GM12878 (cell line): ENCODE measurements at regions not wholly inside any gene's neighbourhood (a gene's known extent, or its start where the extent isn't known, plus 50 kb on each side); places are given as distances from the start of the nearest gene placed in this dataset.

Experiments
- ATAC-seq: fragments of 200-7000 bp; cut with Tn5 transposase; 3 replicates; pipeline ENCODE4 v1.9.1; 2020; ENCODE audit warnings: mild to moderate bottlenecking, moderate library complexity
- BruUV-seq: library from RNA; stranded (reverse); fragments of 400-500 nt; replicated peaks from 2 replicates; lab custom pipeline; 2021; lab: Mats Ljungman, UMichigan
- CTCF ChIA-PET: fragments of 300-600 bp; sonication (Branson Sonifier 250); formaldehyde crosslinking; extraction: SDS; loops from one replicate; lab custom pipeline; 2021; ENCODE audit warnings: inconsistent platforms; lab: Yijun Ruan, JAX
- POLR2A ChIA-PET: fragments of 350-600 bp; formaldehyde crosslinking; extraction: SDS; loops from one replicate; lab custom pipeline; 2021; ENCODE audit warnings: inconsistent platforms; lab: Charles Lee
- RAD21 ChIA-PET: fragments of 300-600 bp; sonication (Branson Sonifier 250); formaldehyde crosslinking; loops from one replicate; lab custom pipeline; 2023; ENCODE audit warnings: antibody characterized with exemption; ENCODE audit not compliant: unreplicated experiment; lab: Charles Lee
- SMC1A ChIA-PET: fragments of 300-600 bp; sonication (Branson Sonifier 250); formaldehyde crosslinking; loops from one replicate; lab custom pipeline; 2023; ENCODE audit not compliant: unreplicated experiment, uncharacterized antibody; lab: Charles Lee
- DNase-seq: peaks from one replicate; pipeline ENCODE4 v3.0.0-alpha.2; 2011; ENCODE audit warnings: low read depth, low spot score
- FAIRE-seq: peaks from 3 replicates; lab custom pipeline; 2011; peaks lifted over from hg19 to GRCh38; lab: Jason Lieb, UNC
- H2AFZ ChIP-seq: 2 replicates; pipeline ENCODE4 v1.6.0; 2011; ENCODE audit warnings: low read depth, low read length, control low read depth; ENCODE audit not compliant: control insufficient read depth
- H3K27ac ChIP-seq: 2 replicates; pipeline ENCODE4 v1.5.1; 2011; ENCODE audit warnings: control low read depth; ENCODE audit not compliant: control insufficient read depth, insufficient read depth
- H3K27me3 ChIP-seq, 2 experiments: replicated peaks in 1 of 2; 2 replicates each; pipeline versions ENCODE4 v1.6.0 to v1.6.1; 2011; ENCODE audit warnings: low read length in 1 of 2; ENCODE audit not compliant: control insufficient read depth in 2 of 2, insufficient read depth in 2 of 2
- H3K36me3 ChIP-seq, 2 experiments: 2 replicates each; pipeline ENCODE4 v1.5.1; 2011; ENCODE audit warnings: low read length in 1 of 2; ENCODE audit not compliant: control insufficient read depth in 2 of 2, insufficient read depth in 2 of 2
- H3K4me1 ChIP-seq: 2 replicates; pipeline ENCODE4 v1.6.1; 2011; ENCODE audit warnings: mild to moderate bottlenecking, low read length, moderate library complexity, mixed read lengths; ENCODE audit not compliant: control insufficient read depth, insufficient read depth
- H3K4me2 ChIP-seq: 2 replicates; pipeline ENCODE4 v1.6.0; 2011; ENCODE audit warnings: control low read depth; ENCODE audit not compliant: control insufficient read depth, insufficient read depth
- H3K4me3 ChIP-seq: fragments of 200-600 bp; sonication (generic); 2 replicates; pipeline ENCODE4 v1.5.1; 2016
- H3K79me2 ChIP-seq: 2 replicates; pipeline ENCODE4 v1.6.0; 2011; ENCODE audit warnings: low read length; ENCODE audit not compliant: control insufficient read depth, insufficient read depth
- H3K9ac ChIP-seq: 2 replicates; pipeline ENCODE4 v1.8.0; 2011; ENCODE audit warnings: low read length, control low read depth, mixed read lengths; ENCODE audit not compliant: control insufficient read depth, insufficient read depth
- H3K9me3 ChIP-seq: replicated peaks from 3 replicates; pipeline ENCODE4 v1.5.1; 2011; ENCODE audit warnings: mild to moderate bottlenecking, low read length; ENCODE audit not compliant: control insufficient read depth, insufficient read depth
- H4K20me1 ChIP-seq: 2 replicates; pipeline ENCODE4 v1.6.0; 2011; ENCODE audit not compliant: control insufficient read depth, insufficient read depth
- GABPA ChIP-seq: IDR thresholded peaks from 2 replicates; pipeline ENCODE4 v1.6.1; 2014; ENCODE audit warnings: antibody characterized with exemption, low read depth, mild to moderate bottlenecking, inconsistent platforms
- IKZF2 ChIP-seq, 2 experiments: fragments of 450-650 bp; IDR thresholded peaks; 2 replicates each; pipeline ENCODE4 v1.6.1; 2017; ENCODE audit warnings: mild to moderate bottlenecking in 2 of 2, moderate library complexity in 2 of 2
- KDM1A ChIP-seq: fragments of 200-600 bp; sonication (generic); IDR thresholded peaks from 2 replicates; pipeline ENCODE4 v1.6.1; 2016; ENCODE audit warnings: borderline replicate concordance
- KLF5 ChIP-seq: fragments of 450-650 bp; IDR thresholded peaks from 2 replicates; pipeline ENCODE4 v1.6.1; 2014; ENCODE audit warnings: mild to moderate bottlenecking; ENCODE audit not compliant: partially characterized antibody
- MTA2 ChIP-seq: fragments of 450-650 bp; IDR thresholded peaks from 2 replicates; pipeline ENCODE4 v1.6.1; 2016; ENCODE audit warnings: low read depth, mild to moderate bottlenecking, moderate library complexity
- NR2C1 ChIP-seq: fragments of 450-650 bp; IDR thresholded peaks from 2 replicates; pipeline ENCODE4 v1.6.1; 2017; ENCODE audit warnings: antibody characterized with exemption, mild to moderate bottlenecking, moderate library complexity
- SMAD5 ChIP-seq: IDR thresholded peaks from 2 replicates; pipeline ENCODE4 v1.6.1; 2016; ENCODE audit warnings: antibody characterized with exemption, low read depth
- SUPT20H ChIP-seq: IDR thresholded peaks from 2 replicates; pipeline ENCODE4 v1.6.1; 2011; ENCODE audit warnings: low read depth, mild to moderate bottlenecking, low read length, moderate library complexity, borderline replicate concordance; ENCODE audit not compliant: control insufficient read depth
- ZNF384 ChIP-seq: IDR thresholded peaks from 2 replicates; pipeline ENCODE4 v1.6.1; 2012; ENCODE audit warnings: low read depth, mild to moderate bottlenecking, low read length, improper control_type of control experiment, borderline replicate concordance
- WGBS: methylation state at CpG from one replicate; pipeline ENCODE4 v1.1.6; 2016; ENCODE audit warnings: low lambda C conversion rate; ENCODE audit not compliant: insufficient replicate concordance, insufficient coverage; ENCODE audit errors: missing lambda C conversion rate; 5-methylcytosine and 5-hydroxymethylcytosine counted together
- in situ Hi-C: fragments of 300-500 bp; cut with MboI; formaldehyde crosslinking; loops from 9 replicates; pipeline ENCODE4 v1.14.3; 2018; ENCODE audit warnings: mixed read lengths
- intact Hi-C: fragments of 100-400 bp; cut with micrococcal nuclease; formaldehyde crosslinking; loops from one replicate; pipeline ENCODE4 v1.14.2; 2022; ENCODE audit not compliant: unreplicated experiment
- TF ChIP-seq, protein P1 (sequence below): fragments of 450-650 bp; formaldehyde crosslinking; IDR thresholded peaks from 2 replicates; pipeline ENCODE4 v1.4.0; 2022; ENCODE audit warnings: mild to moderate bottlenecking, moderate library complexity
- TF ChIP-seq, protein P2 (sequence below): fragments of 450-650 bp; IDR thresholded peaks from 2 replicates; pipeline ENCODE4 v1.6.1; 2017; ENCODE audit warnings: mild to moderate bottlenecking, low read depth, inconsistent platforms; ENCODE audit not compliant: poor library complexity, severe bottlenecking
- TF ChIP-seq, protein P3 (sequence below): fragments of 450-650 bp; IDR thresholded peaks from 2 replicates; pipeline ENCODE4 v1.6.1; 2014; ENCODE audit warnings: mild to moderate bottlenecking
- TF ChIP-seq, protein P4 (sequence below): fragments of 450-650 bp; IDR thresholded peaks from 2 replicates; pipeline ENCODE4 v1.6.1; 2016; ENCODE audit warnings: mild to moderate bottlenecking

DNA sequence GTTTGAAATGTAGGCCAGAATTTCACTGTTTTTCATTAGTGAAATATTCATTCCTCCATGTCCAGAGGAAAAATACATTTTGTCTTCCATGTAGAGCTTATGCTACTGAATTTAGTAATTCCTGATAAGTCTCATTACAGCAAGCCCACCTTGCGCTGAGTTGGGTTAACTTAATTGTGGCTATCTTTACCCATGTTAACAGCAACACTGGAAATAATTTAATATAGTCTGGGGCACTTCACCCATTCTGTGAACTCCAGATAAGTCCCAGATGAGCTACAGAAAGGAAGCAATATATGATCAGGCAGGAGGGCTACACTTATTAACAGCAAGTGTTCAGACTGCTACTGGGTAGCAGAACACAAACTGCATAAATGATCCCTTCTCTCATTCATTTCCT is 270.1 kb upstream of the CNTN4 start (continued):
- TF ChIP-seq, protein P1, sequence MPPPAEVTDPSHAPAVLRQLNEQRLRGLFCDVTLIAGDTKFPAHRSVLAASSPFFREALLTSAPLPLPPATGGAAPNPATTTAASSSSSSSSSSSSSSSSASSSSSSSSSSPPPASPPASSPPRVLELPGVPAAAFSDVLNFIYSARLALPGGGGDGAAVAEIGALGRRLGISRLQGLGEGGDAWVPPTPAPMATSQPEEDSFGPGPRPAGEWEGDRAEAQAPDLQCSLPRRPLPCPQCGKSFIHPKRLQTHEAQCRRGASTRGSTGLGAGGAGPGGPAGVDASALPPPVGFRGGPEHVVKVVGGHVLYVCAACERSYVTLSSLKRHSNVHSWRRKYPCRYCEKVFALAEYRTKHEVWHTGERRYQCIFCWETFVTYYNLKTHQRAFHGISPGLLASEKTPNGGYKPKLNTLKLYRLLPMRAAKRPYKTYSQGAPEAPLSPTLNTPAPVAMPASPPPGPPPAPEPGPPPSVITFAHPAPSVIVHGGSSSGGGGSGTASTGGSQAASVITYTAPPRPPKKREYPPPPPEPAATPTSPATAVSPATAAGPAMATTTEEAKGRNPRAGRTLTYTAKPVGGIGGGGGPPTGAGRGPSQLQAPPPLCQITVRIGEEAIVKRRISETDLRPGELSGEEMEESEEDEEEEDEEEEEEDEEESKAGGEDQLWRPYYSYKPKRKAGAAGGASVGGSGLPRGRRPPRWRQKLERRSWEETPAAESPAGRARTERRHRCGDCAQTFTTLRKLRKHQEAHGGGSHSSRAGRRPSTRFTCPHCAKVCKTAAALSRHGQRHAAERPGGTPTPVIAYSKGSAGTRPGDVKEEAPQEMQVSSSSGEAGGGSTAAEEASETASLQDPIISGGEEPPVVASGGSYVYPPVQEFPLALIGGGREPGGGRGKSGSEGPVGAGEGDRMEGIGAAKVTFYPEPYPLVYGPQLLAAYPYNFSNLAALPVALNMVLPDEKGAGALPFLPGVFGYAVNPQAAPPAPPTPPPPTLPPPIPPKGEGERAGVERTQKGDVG (CRISPR knock-in tag): no peak
- TF ChIP-seq, protein P2, sequence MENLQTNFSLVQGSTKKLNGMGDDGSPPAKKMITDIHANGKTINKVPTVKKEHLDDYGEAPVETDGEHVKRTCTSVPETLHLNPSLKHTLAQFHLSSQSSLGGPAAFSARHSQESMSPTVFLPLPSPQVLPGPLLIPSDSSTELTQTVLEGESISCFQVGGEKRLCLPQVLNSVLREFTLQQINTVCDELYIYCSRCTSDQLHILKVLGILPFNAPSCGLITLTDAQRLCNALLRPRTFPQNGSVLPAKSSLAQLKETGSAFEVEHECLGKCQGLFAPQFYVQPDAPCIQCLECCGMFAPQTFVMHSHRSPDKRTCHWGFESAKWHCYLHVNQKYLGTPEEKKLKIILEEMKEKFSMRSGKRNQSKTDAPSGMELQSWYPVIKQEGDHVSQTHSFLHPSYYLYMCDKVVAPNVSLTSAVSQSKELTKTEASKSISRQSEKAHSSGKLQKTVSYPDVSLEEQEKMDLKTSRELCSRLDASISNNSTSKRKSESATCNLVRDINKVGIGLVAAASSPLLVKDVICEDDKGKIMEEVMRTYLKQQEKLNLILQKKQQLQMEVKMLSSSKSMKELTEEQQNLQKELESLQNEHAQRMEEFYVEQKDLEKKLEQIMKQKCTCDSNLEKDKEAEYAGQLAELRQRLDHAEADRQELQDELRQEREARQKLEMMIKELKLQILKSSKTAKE: no peak
- no peak for TF ChIP-seq SUPT20H
- TF ChIP-seq KDM1A: no peak

DNA sequence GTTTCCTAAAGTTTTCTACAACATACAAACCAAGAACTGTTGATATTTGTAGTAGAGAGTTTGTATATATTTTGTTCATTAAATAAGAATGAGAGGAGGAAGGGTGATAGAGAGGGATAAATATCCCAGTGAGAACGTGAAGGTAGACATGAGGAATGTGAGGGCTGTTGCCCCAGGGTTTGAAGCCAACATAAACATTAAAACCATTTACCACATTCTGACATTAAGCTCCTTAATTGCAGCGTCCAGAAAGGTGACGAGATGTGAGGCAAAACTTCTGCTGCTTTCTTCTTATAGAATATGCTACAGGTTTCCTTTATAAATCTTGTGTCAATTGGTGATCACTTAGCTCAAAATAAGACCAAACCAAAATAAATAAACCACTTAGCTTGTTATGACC is 267.8 kb upstream of the CNTN4 start:
- 26% methylated on average over 3 of the region's 3 CpGs for WGBS
- H3K27ac ChIP-seq: no peak overlapping the region
- FAIRE-seq: no peak
- no peak for TF ChIP-seq MTA2
- TF ChIP-seq, protein P2: no peak
- no peak for TF ChIP-seq NR2C1
- TF ChIP-seq, protein P3, sequence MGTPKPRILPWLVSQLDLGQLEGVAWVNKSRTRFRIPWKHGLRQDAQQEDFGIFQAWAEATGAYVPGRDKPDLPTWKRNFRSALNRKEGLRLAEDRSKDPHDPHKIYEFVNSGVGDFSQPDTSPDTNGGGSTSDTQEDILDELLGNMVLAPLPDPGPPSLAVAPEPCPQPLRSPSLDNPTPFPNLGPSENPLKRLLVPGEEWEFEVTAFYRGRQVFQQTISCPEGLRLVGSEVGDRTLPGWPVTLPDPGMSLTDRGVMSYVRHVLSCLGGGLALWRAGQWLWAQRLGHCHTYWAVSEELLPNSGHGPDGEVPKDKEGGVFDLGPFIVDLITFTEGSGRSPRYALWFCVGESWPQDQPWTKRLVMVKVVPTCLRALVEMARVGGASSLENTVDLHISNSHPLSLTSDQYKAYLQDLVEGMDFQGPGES: no peak
- no peak for TF ChIP-seq GABPA
- TF ChIP-seq SMAD5: no peak
- TF ChIP-seq, protein P4, sequence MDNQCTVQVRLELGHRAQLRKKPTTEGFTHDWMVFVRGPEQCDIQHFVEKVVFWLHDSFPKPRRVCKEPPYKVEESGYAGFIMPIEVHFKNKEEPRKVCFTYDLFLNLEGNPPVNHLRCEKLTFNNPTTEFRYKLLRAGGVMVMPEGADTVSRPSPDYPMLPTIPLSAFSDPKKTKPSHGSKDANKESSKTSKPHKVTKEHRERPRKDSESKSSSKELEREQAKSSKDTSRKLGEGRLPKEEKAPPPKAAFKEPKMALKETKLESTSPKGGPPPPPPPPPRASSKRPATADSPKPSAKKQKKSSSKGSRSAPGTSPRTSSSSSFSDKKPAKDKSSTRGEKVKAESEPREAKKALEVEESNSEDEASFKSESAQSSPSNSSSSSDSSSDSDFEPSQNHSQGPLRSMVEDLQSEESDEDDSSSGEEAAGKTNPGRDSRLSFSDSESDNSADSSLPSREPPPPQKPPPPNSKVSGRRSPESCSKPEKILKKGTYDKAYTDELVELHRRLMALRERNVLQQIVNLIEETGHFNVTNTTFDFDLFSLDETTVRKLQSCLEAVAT: no peak
- TF ChIP-seq ZNF384: no peak
- TF ChIP-seq KLF5: no peak
- TF ChIP-seq IKZF2 (IDR thresholded peaks at IDR 0.05): no peak

More for the DNA sequence above, 267.8 kb upstream of the CNTN4 start:
- DNase-seq: no peak
- CTCF ChIA-PET: interaction anchor here (0.6 kb wide), 1 partner anchor 1239 kb away, joined by 3 read pairs; no protein-coding TSS in a partner anchor
- H2AFZ ChIP-seq: no peak overlapping the region
- H3K9me3 ChIP-seq: no peaks in the 10 kb centered on the region
- no TSS peak for BruUV-seq
- no peaks in the 10 kb centered on the region for H3K36me3 ChIP-seq
- H3K79me2 ChIP-seq: no peaks in the 10 kb centered on the region
- H4K20me1 ChIP-seq: no peaks in the 10 kb centered on the region
- H3K27me3 ChIP-seq: no peaks in the 10 kb centered on the region
- SMC1A ChIA-PET: no interaction called here
- no peaks in the 10 kb centered on the region for H3K4me1 ChIP-seq
- POLR2A ChIA-PET: no interaction called here
- no peak for ATAC-seq
- intact Hi-C loops: no loop called here
- H3K9ac ChIP-seq: no peak overlapping the region
- in situ Hi-C loops: no loop called here
- H3K4me3 ChIP-seq: no peak overlapping the region
- RAD21 ChIA-PET: no interaction called here
- no peak overlapping the region for H3K4me2 ChIP-seq
